ENCODE measurements at regions not wholly inside any gene's neighbourhood (a gene's known extent, or its start where the extent isn't known, plus 50 kb on each side); places are given as distances from the start of the nearest gene placed in this dataset.

DNA sequence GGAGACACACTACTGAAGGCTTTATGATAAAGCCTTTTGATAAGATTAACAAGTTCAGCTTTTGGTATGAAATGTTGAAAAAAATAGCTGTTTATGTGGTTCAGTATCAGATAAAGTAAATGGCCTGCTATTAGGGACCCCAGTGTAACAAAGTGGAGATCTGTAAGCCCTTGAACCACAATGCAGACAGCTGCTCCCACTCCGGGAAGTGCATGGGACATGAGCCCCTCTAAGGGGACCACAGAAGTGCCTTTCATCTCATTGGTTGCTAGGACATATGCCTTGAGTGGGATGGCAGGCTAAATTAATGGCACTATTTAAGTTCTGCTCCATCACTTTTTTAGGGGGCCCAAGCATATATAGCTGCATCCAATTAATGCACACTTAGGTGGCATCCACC lies 167.6 kb upstream of the SOX11 start:
- ATAC-seq (ENCODE audit: insufficient number of reproducible peaks, low FRiP score, low read depth) (no peak), DNase-seq (ENCODE audit: low spot score) (no peak)
- Histone ChIP-seq H3K36me3 (no peaks in the 10 kb centered on the region), H3K9me3 (no peaks in the 10 kb centered on the region), H3K4me3 (no peak overlapping the region), H3K27ac (no peak overlapping the region), H3K27me3 (replicated peaks; ENCODE audit: insufficient read depth) (no peaks in the 10 kb centered on the region), H3K4me1 (ENCODE audit: control insufficient read depth in 1 of 2, low read depth in 2 of 2) (no peaks in the 10 kb centered on the region)
- TF ChIP-seq, protein P1, sequence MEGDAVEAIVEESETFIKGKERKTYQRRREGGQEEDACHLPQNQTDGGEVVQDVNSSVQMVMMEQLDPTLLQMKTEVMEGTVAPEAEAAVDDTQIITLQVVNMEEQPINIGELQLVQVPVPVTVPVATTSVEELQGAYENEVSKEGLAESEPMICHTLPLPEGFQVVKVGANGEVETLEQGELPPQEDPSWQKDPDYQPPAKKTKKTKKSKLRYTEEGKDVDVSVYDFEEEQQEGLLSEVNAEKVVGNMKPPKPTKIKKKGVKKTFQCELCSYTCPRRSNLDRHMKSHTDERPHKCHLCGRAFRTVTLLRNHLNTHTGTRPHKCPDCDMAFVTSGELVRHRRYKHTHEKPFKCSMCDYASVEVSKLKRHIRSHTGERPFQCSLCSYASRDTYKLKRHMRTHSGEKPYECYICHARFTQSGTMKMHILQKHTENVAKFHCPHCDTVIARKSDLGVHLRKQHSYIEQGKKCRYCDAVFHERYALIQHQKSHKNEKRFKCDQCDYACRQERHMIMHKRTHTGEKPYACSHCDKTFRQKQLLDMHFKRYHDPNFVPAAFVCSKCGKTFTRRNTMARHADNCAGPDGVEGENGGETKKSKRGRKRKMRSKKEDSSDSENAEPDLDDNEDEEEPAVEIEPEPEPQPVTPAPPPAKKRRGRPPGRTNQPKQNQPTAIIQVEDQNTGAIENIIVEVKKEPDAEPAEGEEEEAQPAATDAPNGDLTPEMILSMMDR (IDR thresholded peaks at IDR 0.05), result no peak

DNA sequence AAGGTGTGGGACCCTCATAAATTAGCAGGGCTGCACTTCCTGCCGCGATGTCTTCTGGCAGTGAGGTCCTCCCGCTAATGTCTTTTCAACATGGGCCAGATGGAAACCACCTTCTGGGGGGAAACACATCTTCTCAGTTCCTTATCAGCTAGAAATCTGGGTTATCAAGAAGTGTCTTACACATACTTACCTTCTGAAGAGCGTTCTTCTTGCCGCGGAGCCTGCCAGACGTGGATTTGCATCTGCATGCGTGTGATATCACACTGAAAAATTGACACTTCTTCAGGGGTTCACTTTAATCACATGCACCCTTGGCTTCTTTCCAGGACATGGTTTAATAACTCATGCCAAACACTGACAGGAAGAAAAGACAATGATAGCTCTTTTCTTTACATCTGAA lies 163.5 kb upstream of the SOX11 start:
- Histone ChIP-seq H3K36me3 (no peaks in the 10 kb centered on the region), H3K27me3 (replicated peaks; ENCODE audit: insufficient read depth) (no peaks in the 10 kb centered on the region), H3K9me3 (no peaks in the 10 kb centered on the region), H3K4me3 (no peak overlapping the region), H3K27ac (no peak overlapping the region), H3K4me1 (ENCODE audit: control insufficient read depth in 1 of 2, low read depth in 2 of 2) (no peaks in the 10 kb centered on the region)
- DNase-seq (ENCODE audit: low spot score), result no peak
- ATAC-seq (ENCODE audit: insufficient number of reproducible peaks, low FRiP score, low read depth), result no peak
- TF ChIP-seq, protein P1 (IDR thresholded peaks at IDR 0.05), result no peak

DNA sequence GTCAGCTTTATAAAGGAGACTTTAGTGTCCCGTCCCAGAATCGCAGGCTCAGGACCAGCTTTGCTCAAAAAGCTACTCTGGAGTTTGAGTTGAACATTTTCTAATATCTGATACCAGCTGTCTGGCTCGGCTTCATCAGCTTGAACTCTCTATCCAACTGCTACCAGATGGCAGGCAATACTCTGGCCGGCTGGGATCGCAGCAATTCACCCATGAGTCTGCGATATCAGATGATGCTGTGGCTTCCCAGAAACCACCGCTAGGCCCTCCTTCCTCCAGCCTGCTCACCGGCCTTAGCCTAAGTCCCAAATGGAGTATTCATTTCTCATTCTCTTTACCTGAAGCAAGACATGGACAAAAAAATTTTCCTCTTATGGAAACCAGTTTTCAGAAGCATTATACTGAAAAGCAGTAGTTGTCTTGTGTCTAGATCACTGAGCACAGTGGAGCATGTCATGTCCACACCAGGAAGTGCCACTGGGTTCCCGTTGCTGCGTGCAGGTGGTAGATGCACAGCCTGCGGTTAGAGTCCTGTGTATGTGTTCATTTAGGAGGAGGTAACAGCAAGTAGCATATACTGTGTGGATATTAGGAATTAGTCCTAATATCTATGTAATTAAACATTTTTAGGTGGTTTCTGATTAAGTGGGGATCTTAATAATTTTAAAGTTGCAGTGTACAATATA lies 162.0 kb upstream of the SOX11 start:
- Histone ChIP-seq H3K27ac (no peak overlapping the region), H3K36me3 (no peaks in the 10 kb centered on the region), H3K4me1 (ENCODE audit: control insufficient read depth in 1 of 2, low read depth in 2 of 2) (no peaks in the 10 kb centered on the region), H3K27me3 (replicated peaks; ENCODE audit: insufficient read depth) (no peaks in the 10 kb centered on the region), H3K4me3 (no peak overlapping the region), H3K9me3 (no peaks in the 10 kb centered on the region)
- ATAC-seq (ENCODE audit: insufficient number of reproducible peaks, low FRiP score, low read depth), result no peak
- no peak for DNase-seq (ENCODE audit: low spot score)
- TF ChIP-seq, protein P1 (IDR thresholded peaks at IDR 0.05), result no peak

DNA sequence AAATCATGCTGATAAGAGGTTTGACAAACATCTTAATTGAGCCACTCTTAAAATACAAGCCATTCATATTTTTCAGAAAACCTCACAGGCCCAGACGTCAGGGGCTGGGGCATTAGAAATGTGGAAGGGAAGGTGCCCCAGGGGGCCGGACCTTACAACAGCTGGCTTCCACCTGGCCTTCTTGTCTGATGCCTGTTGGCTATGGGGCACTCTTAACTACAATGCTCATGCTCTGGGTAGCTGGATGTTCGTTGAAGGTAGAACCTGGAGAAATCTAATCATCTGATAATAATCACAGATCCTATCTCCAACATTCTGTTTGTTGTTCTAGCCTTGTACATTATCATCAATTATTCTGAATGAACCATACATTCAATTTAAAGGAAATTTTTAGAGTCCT lies 156.9 kb upstream of the SOX11 start:
- Histone ChIP-seq H3K9me3 (no peaks in the 10 kb centered on the region), H3K36me3 (no peaks in the 10 kb centered on the region), H3K4me3 (no peak overlapping the region), H3K27ac (no peak overlapping the region), H3K4me1 (ENCODE audit: control insufficient read depth in 1 of 2, low read depth in 2 of 2) (no peaks in the 10 kb centered on the region), H3K27me3 (replicated peaks; ENCODE audit: insufficient read depth) (no peaks in the 10 kb centered on the region)
- DNase-seq (ENCODE audit: low spot score), result no peak
- ATAC-seq (ENCODE audit: insufficient number of reproducible peaks, low FRiP score, low read depth), result no peak
- TF ChIP-seq, protein P1 (IDR thresholded peaks at IDR 0.05), result no peak

DNA sequence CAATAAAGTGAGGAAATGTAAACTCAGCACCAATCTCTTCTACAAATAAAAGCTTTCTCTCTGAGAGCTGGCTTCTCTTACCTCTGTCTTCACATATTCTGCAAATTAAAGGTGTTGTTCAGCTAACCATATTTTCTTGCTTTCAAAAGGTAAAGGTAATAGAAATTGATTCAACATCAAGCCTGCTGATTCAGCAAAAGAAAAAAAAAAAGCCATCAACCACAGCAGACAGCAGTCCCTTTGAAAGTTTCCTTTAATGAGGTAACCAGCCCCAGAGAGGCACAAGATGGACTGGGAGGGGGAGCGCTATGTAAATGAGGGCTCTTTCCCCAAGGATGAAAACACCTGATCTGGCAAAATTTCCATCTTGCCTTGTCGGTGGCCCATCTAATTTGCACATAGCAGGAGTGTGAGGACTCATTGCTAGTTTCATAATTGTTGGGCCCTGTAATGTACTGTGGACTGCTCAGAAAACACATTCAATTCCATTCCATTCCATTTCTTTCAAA lies 154.9 kb upstream of the SOX11 start:
- H3K27ac ChIP-seq, result no peak overlapping the region
- TF ChIP-seq, protein P1 (IDR thresholded peaks at IDR 0.05), result no peak
- no peaks in the 10 kb centered on the region for H3K9me3 ChIP-seq
- no peak for ATAC-seq (ENCODE audit: insufficient number of reproducible peaks, low FRiP score, low read depth)
- H3K4me1 ChIP-seq (ENCODE audit: control insufficient read depth in 1 of 2, low read depth in 2 of 2), result no peaks in the 10 kb centered on the region
- DNase-seq (ENCODE audit: low spot score), result no peak
- H3K36me3 ChIP-seq, result no peaks in the 10 kb centered on the region
- H3K27me3 ChIP-seq (replicated peaks; ENCODE audit: insufficient read depth), result no peaks in the 10 kb centered on the region
- H3K4me3 ChIP-seq, result no peak overlapping the region

Measured in thoracic aorta (tissue), 2 donors.